Epithelial cell of esophagus (primary cell): ENCODE measurements at regions not wholly inside any gene's neighbourhood (a gene's known extent, or its start where the extent isn't known, plus 50 kb on each side); places are given as distances from the start of the nearest gene placed in this dataset.

Source experiments
- DNase-seq: peaks from one replicate; pipeline ENCODE4 v3.0.0; 2010; ENCODE audit warnings: low read depth
- H3K4me3 ChIP-seq: 2 replicates; pipeline ENCODE4 v1.5.1; 2011; ENCODE audit warnings: mild to moderate bottlenecking, low read length, control low read depth
- TF ChIP-seq, protein P1 (sequence below): IDR thresholded peaks from 2 replicates; pipeline ENCODE4 v1.5.1; 2011; ENCODE audit warnings: low read depth, mild to moderate bottlenecking, low read length, control low read depth, inconsistent platforms; ENCODE audit not compliant: insufficient read depth; ENCODE audit errors: missing control alignments

DNA sequence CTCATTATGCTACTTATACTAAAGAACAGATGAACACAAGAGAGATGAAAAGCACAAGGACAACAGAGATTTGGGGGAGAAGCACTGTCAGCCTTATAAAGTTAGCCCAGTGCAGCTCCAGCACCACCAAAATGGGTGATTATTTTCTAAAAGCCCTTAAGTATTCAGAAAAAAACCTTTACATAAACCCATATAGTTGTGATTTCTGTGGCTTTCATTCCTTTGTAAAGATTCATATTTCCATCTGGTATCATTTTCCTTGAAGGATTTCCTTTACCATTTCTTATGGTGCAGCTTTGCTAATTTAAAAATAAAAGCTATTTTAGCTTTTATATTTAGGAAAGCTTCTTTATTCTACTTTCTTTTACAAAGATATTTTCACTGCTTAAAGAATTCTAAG is 311.0 kb downstream of the TMEM167A start:
- H3K4me3 ChIP-seq: no peak overlapping the region
- DNase-seq: no peak
- TF ChIP-seq, protein P1, sequence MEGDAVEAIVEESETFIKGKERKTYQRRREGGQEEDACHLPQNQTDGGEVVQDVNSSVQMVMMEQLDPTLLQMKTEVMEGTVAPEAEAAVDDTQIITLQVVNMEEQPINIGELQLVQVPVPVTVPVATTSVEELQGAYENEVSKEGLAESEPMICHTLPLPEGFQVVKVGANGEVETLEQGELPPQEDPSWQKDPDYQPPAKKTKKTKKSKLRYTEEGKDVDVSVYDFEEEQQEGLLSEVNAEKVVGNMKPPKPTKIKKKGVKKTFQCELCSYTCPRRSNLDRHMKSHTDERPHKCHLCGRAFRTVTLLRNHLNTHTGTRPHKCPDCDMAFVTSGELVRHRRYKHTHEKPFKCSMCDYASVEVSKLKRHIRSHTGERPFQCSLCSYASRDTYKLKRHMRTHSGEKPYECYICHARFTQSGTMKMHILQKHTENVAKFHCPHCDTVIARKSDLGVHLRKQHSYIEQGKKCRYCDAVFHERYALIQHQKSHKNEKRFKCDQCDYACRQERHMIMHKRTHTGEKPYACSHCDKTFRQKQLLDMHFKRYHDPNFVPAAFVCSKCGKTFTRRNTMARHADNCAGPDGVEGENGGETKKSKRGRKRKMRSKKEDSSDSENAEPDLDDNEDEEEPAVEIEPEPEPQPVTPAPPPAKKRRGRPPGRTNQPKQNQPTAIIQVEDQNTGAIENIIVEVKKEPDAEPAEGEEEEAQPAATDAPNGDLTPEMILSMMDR: no peak

GRCh38 chr5:82765765-82766164 is 311.4 kb downstream of the TMEM167A start:
- no peak overlapping the region for H3K4me3 ChIP-seq
- DNase-seq: no peak
- TF ChIP-seq, protein P1: no peak

- H3K4me3 ChIP-seq: no peak overlapping the region
- no peak for DNase-seq
- TF ChIP-seq, protein P1: no peak
These were observed 316.3 kb downstream of the TMEM167A start for GRCh38 chr5:82760856-82761255.

- no peak for DNase-seq
- no peak overlapping the region for H3K4me3 ChIP-seq
- TF ChIP-seq, protein P1: no peak
These were observed 318.3 kb downstream of the TMEM167A start for GRCh38 chr5:82758881-82759280.

DNA sequence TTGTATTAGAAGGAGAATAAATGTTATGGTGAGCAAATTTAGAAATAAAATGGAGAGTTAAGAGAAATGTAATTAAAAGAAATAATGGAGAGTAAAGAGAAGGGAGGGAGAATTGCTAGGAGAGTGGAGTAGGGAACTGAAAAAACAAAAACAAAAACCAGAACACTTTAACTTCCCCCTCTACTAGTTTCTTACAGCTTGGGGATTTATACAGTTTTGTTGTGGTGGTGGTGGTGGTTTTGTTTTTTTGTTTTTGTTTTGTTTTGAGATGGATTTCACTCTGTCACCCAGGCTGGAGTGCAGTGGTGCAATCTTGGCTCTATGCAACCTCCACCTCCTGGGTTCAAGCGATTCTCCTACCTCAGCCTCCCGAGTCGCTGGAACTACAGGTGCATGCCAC is 322.4 kb downstream of the TMEM167A start:
- no peak overlapping the region for H3K4me3 ChIP-seq
- TF ChIP-seq, protein P1: no peak

DNA sequence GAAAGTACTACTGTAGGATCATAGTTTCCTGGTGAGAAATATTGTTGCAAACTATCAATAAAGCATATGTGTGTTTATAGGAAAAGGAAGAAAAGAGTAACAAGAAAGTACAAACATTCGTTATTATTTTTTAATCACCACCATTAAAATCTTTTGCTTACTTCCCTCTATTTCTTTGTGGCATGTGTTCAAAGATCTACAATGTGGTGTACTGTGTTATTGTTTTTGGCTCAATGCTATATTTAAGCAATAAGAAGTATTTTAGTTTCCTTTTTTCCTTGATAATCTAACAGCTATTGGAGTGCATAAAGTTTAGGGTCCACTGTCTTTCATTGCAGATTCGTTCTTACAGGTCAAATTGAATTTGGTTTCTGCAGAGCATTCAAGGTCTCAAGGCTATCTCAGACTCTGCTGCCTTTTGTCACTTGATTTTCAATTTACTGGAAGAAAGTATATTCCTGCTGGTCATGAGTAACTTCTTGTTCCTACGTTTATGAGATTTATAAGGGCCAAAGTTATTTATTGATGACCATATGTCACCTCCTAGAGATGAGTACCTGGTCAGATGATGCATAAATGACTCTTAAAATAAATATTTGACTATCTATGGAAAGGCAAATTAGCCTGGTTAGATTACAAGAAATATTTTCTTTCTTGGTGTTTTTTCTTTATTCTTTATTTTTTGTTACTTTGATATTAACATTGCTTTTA is 323.0 kb downstream of the TMEM167A start:
- TF ChIP-seq, protein P1: no peak
- H3K4me3 ChIP-seq: no peak overlapping the region
- no peak for DNase-seq

More for the DNA sequence above, 322.4 kb downstream of the TMEM167A start:
- no peak for DNase-seq

DNA sequence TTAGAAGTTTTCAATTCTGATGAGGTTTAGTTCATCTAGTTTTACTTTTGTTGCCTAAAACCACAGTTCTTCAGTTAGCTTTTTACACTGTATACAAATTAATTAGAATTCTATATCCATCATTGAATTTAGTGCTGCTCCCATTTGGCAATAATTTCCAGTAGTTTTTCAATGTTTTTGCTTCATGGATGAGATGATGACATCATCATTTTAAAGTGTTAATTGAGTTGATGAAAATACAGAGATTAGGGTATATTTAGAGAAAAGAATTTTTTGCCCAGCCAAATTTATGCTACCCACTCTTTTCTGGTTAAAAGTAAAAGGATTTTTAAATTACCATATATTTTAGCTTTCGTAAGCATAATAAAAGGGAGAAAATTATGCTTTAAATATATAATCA is 323.8 kb downstream of the TMEM167A start:
- DNase-seq: no peak
- TF ChIP-seq, protein P1: no peak
- H3K4me3 ChIP-seq: no peak overlapping the region
